SHP77 (cell line): ENCODE measurements at regions not wholly inside any gene's neighbourhood (a gene's known extent, or its start where the extent isn't known, plus 50 kb on each side); places are given as distances from the start of the nearest gene placed in this dataset.
"Not testable (repeated sequence)": the region's sequence is repeated elsewhere in the genome, so short reads cannot be mapped to it uniquely, and the experiment has no call there.

ENCODE experiments used
- DNase-seq, 2 experiments: peaks; one replicate each; lab custom pipeline; 2025; lab: John Stamatoyannopoulos, UW

GRCh38 chr10:78210976-78211375 is 177.3 kb downstream of the RPS24 start:
- no peak for DNase-seq

GRCh38 chr10:78211561-78212051 is 177.9 kb downstream of the RPS24 start:
- DNase-seq, result no peak

GRCh38 chr10:78212060-78212785 is 178.6 kb downstream of the RPS24 start:
- peak; percentile 14 to 42 for DNase-seq

- DNase-seq, result no peak
These were observed 179.1 kb downstream of the RPS24 start for GRCh38 chr10:78212786-78213175.

GRCh38 chr10:78214955-78215354 is 181.3 kb downstream of the RPS24 start:
- DNase-seq, result no peak

GRCh38 chr10:78215645-78216044 is 182.0 kb downstream of the RPS24 start:
- no peak for DNase-seq

GRCh38 chr10:78217336-78217735 is 183.7 kb downstream of the RPS24 start:
- no peak for DNase-seq

- DNase-seq, result no peak
These were observed 185.3 kb downstream of the RPS24 start for GRCh38 chr10:78218798-78219490.

- not testable (repeated sequence) for DNase-seq
These were observed 185.9 kb downstream of the RPS24 start for GRCh38 chr10:78219568-78219967.

GRCh38 chr10:78220781-78221180 is 187.1 kb downstream of the RPS24 start:
- no peak for DNase-seq

- peak in 1 of 2 experiments; percentile 31 for DNase-seq
These were observed 188.6 kb downstream of the RPS24 start for GRCh38 chr10:78222096-78222790.

- no peak for DNase-seq
These were observed 189.4 kb downstream of the RPS24 start for GRCh38 chr10:78223088-78223487.

- no peak for DNase-seq
These were observed 190.9 kb downstream of the RPS24 start for GRCh38 chr10:78224602-78225001.

GRCh38 chr10:78225594-78225993 is 191.9 kb downstream of the RPS24 start:
- no peak for DNase-seq

GRCh38 chr10:78229489-78229888 is 195.8 kb downstream of the RPS24 start:
- DNase-seq, result no peak

GRCh38 chr10:78229950-78230675 is 196.4 kb downstream of the RPS24 start:
- no peak for DNase-seq

- no peak for DNase-seq
These were observed 197.7 kb downstream of the RPS24 start for GRCh38 chr10:78231327-78231726.

GRCh38 chr10:78231939-78232338 is 198.3 kb downstream of the RPS24 start:
- no peak for DNase-seq

- DNase-seq, result no peak
These were observed 202.9 kb downstream of the RPS24 start for GRCh38 chr10:78236416-78237015.

- not testable (repeated sequence) for DNase-seq
These were observed 204.3 kb downstream of the RPS24 start for GRCh38 chr10:78237951-78238350.

GRCh38 chr10:78247266-78247665 is 213.6 kb downstream of the RPS24 start:
- DNase-seq, result no peak

- no peak for DNase-seq
These were observed 214.2 kb downstream of the RPS24 start for GRCh38 chr10:78247821-78248220.
